ENCODE measurements at regions not wholly inside any gene's neighbourhood (a gene's known extent, or its start where the extent isn't known, plus 50 kb on each side); places are given as distances from the start of the nearest gene placed in this dataset.

DNA sequence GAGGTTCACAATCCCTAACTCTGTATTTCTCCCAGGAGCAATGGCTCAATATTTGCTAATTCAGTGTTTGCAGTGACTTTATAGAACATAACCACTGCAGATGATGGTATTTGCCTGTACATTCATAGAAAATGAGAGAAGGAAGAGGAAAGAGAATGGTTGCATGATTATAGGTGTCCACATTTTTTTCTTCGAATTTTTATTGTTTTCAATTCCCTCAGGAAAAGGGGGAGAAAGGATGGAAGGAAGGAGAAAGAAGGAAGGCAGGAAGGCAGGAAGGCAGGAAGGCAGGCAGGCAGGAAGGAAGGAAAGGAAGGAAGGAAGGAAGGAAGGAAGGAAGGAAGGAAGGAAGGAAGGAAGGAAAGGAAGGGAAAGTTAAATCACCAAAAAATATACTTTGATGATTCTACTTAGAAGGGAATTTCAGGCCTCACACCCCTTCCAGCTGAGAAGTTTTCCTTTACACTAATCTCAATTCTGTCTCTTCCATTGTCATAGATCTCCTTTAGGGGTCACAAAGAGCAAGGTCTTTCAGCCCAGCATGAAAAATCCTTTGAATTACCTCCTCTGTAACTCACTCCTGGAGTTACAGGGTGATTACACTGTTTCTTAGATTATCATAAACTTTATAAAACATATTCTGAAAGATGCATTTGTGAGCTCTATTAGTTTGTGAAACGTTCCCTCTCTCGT is 118.8 kb upstream of the INHBA start:
- no peak for TF ChIP-seq POLR2A (IDR thresholded peaks at IDR 0.05)
- TF ChIP-seq, protein P1, sequence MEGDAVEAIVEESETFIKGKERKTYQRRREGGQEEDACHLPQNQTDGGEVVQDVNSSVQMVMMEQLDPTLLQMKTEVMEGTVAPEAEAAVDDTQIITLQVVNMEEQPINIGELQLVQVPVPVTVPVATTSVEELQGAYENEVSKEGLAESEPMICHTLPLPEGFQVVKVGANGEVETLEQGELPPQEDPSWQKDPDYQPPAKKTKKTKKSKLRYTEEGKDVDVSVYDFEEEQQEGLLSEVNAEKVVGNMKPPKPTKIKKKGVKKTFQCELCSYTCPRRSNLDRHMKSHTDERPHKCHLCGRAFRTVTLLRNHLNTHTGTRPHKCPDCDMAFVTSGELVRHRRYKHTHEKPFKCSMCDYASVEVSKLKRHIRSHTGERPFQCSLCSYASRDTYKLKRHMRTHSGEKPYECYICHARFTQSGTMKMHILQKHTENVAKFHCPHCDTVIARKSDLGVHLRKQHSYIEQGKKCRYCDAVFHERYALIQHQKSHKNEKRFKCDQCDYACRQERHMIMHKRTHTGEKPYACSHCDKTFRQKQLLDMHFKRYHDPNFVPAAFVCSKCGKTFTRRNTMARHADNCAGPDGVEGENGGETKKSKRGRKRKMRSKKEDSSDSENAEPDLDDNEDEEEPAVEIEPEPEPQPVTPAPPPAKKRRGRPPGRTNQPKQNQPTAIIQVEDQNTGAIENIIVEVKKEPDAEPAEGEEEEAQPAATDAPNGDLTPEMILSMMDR (IDR thresholded peaks at IDR 0.05) = no peak

Measured in Peyer's patch (tissue), 4 donors.